Medulla oblongata (tissue), 1 donor: ENCODE measurements at regions not wholly inside any gene's neighbourhood (a gene's known extent, or its start where the extent isn't known, plus 50 kb on each side); places are given as distances from the start of the nearest gene placed in this dataset.
A peak's percentile ranks its signal among the peaks of the same experiment; 100 is the strongest.

Experiments
- DNase-seq: peaks from one replicate; pipeline ENCODE4 v3.0.0-alpha.2; 2015; ENCODE audit errors: extremely low spot score

- no peak for DNase-seq
These were observed 477.7 kb downstream of the TNS1 start for GRCh38 chr2:217525076-217525475.

GRCh38 chr2:217523286-217523685 lies 479.5 kb downstream of the TNS1 start:
- no peak for DNase-seq

- DNase-seq, result no peak
These were observed 481.0 kb downstream of the TNS1 start for GRCh38 chr2:217521820-217522219.

DNA sequence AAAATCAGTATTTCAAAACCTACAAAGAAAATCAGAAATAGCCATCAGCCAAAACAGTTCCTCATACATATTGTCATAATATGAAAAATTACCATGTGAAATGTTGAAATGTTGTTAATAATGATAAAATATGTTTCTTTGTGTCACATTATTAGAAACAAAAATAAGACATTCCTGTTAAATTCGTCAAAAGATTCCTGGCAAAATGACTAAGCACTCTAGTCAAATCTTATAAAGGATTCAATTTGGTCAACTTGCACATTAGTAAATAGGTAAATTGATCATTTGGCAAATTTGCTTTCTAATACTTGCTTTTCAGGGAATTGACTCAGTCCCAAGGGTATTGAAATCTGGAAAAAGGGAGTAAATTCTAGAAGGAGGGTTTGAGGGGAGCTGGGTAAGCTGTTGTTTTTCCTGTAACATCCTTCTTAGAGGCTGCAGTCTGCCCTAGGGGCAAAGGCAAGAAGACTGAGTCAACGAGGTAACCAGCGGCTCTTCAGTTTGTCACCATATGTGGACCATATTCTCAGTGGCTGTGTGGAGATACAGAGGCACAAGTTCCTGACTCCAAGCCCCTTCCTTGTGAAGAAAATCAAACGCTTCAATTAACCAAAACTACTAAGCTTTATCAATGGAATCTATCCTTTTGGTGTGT lies 482.3 kb downstream of the TNS1 start:
- no peak for DNase-seq

DNA sequence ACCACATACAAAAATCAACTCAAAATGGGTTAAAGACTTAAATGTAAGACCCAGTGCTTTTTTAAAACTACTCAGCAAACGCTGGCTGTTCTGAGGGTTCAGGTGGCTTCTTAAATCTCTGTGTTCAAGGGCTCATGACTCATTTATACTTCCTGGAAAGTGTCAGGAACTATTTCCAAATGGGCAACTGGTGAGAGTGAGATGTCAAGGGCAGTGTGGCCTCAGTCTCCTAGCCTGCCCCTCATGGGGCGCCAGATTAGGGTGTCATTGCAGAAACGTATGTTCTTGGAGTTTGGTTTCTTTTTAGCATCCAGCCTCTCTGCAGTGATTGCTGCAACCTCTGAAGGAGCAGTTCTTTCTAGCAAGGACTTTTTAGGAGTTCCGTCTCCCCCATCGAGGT lies 485.4 kb downstream of the TNS1 start:
- no peak for DNase-seq

- DNase-seq, result no peak
These were observed 487.0 kb downstream of the TNS1 start for GRCh38 chr2:217515615-217516309.

DNA sequence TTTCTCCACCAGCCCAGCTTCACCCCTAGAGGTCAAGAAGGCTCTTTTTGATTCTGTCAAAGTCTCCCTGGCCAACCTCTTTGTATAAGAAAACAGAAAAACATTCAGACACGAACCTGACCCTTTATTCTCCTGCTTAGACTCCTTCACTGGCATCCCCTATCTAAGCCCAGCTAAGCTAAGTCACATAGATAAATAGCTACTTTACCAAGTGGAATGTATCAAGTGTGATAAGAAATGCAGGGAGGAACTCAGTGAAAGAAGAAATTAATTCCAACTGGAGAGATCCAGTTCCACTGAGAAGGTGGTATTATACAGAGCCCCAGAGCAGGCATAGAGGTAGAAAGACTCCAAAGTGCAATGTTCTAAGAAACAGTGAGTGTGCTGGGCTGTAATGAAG lies 489.5 kb downstream of the TNS1 start:
- DNase-seq, result no peak

- no peak for DNase-seq
These were observed 490.1 kb downstream of the TNS1 start for GRCh38 chr2:217512728-217513127.

DNA sequence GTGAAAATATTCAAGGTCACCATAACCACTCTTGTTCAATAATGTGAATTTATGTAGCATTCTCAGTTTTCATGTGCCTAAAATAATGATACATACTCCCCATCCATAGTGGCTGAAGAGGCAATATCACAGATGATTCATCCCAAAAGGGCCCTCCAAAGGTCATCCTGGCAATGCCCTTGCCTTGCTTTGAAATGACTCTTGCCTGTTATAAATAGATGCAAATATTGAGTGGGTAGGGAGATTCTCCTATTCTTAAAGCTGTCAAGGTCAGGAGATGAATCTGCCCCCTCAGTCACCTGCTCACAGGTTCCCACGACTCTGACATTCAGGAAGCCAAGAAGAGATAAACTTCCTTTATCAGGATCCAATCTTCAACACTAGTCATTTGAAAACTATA lies 490.5 kb downstream of the TNS1 start:
- no peak for DNase-seq

GRCh38 chr2:217511850-217512249 lies 490.9 kb downstream of the TNS1 start:
- DNase-seq, result no peak

- DNase-seq, result peak; percentile 90
These were observed 492.0 kb downstream of the TNS1 start for GRCh38 chr2:217510771-217511291.

GRCh38 chr2:217505303-217505702 lies 497.5 kb downstream of the TNS1 start:
- DNase-seq, result no peak

- no peak for DNase-seq
These were observed 500.9 kb downstream of the TNS1 start for GRCh38 chr2:217501887-217502286.

DNA sequence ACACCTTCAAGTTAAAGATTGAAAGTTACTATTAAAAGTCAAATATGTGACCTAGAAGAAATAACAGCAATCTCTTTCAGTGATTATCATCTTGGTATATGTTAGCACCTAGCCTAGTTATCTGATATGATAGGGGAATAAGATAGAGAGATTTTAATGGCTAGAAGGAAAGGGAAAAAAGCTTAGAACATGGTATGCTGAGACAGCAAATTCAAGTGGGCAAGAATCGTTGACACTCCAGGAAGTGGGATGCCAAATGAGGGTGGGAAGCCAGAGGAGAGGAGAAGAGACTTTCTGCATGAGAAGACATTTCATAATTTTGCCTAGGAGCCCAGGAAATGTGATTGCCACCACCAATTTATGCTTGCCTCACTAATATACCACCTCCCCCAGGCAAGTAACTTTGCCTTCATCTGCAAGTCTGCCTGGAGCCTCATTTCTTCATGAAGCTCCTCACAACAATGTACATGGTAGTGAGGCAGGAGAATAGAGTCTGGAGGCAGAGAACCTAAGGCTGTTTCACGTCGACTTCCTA lies 504.9 kb downstream of the TNS1 start:
- DNase-seq, result no peak

GRCh38 chr2:217494557-217494956 lies 508.2 kb downstream of the TNS1 start:
- no peak for DNase-seq

DNA sequence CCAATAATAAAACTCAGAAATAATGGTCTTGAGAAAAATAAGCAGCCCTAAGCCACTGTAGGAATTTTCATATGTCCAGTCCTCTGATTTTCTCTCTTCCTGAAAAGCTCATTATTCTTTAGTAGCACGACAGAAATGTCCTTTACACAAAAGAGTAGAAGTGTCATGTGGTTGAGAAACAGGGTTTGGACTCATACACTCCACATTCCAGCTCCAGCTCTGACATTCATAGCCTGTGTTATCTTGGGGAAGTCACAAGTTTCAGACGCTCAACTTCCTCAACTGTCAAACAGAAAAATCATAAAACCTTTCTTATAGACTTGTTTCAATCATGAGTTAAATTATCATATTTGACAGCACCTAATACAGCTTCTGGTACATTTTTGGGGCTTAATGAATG lies 511.5 kb downstream of the TNS1 start:
- no peak for DNase-seq

DNA sequence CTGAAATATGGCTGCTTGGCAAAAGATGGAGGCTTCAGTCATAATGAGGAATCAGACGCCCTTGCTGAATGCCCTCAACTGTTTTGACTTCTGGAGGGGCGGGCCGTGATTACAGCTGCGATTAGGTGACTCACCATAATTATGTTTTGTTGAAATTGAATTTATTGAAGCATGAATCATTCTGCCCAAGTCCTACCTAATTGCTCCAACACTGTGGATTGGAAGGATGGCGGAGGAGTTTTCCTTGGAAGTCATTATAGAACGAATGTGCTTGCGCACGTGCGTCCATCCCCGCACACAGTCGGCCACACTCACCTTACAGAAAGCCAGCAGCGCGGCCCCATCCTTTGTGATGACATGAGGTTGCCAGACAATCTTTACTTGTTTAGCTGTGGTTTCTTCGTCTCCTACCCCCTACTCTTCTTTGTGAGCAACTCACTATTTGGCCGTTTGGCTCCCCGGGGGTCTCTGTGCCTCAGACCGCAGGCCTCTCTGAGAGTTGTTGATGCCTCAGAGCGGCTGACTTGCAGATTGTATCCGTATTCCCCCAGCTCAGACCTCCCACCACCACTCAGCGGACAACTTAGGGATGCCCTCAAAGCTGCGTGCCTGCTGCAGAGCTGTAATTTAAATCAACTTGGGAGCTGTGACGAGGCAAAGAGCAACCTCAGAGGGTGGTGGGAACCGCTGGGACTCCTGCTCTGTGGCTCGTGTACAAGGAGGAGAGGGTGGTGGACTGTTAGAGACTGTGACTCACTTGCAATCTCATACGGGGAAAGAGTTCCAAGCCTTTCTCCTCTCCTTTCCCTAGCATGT lies 513.4 kb downstream of the TNS1 start:
- no peak for DNase-seq

GRCh38 chr2:217484046-217484445 lies 518.7 kb downstream of the TNS1 start:
- DNase-seq, result no peak

DNA sequence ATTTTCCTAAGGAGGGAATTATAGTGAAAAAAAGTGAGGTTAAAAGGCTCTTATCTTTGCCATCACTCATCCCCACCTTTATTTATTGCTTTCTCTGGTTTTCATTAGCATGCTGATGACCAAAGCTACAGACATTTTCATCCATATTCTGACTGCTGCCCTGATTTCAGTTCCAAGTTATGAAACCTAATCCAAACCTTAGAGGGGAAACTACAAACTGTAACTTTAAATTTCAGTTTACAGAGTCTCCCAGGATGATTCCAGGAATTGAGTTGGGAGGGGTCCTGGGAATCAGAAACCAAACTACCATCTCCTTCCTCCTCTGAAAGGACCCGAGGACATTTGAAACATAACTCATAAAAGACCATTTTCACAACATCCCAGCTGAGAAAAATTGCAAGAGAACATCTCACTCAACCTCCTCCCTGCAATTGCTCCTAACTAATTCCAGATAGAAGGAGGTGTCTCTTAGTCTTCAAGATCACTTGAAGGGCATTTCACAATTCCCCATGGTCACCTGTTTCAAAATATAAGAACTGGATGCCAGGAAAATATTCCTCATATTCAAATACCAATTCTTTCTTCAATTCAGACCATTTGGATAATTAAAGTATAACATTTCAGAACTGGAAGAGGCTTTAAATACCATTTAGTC lies 520.6 kb downstream of the TNS1 start:
- DNase-seq, result no peak

GRCh38 chr2:217481577-217481976 lies 521.2 kb downstream of the TNS1 start:
- no peak for DNase-seq

DNA sequence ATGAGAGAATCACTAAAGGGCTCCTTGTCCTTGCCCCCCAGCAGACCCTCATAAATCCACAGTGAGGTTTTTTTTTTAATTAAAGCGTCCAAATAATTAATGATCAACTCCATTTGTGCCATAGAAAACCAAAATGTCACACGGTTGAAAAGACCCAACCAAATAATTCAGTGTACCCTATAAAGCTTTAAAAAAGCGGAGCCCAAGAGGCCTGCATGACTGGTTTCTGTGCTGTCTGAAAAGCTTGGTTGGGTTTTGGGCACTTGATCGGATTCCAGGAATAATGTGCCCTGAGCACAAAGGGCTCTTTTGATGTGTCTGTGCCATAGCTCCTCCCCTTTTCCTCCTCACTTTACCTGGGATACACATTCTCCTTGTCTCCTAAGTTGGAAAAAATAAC lies 523.2 kb downstream of the TNS1 start:
- DNase-seq, result no peak
